Parathyroid adenoma (tissue), 2 donors: ENCODE measurements at regions not wholly inside any gene's neighbourhood (a gene's known extent, or its start where the extent isn't known, plus 50 kb on each side); places are given as distances from the start of the nearest gene placed in this dataset.

Experiments
- H2AFZ ChIP-seq: fragments of 300-600 bp; sonication (generic); one replicate; pipeline ENCODE4 v1.7.0; 2017; ENCODE audit warnings: antibody characterized with exemption, mild to moderate bottlenecking
- H3K27ac ChIP-seq: fragments of 300-600 bp; sonication (generic); one replicate; pipeline ENCODE4 v1.7.0; 2017
- H3K27me3 ChIP-seq: fragments of 300-600 bp; sonication (generic); one replicate; pipeline ENCODE4 v1.7.0; 2017; ENCODE audit warnings: low read length; ENCODE audit not compliant: control insufficient read depth, insufficient read depth
- H3K36me3 ChIP-seq: fragments of 300-600 bp; sonication (generic); one replicate; pipeline ENCODE4 v1.7.0; 2017; ENCODE audit warnings: low read length; ENCODE audit not compliant: control insufficient read depth, insufficient read depth
- H3K4me1 ChIP-seq: fragments of 300-600 bp; sonication (generic); one replicate; pipeline ENCODE4 v1.7.0; 2017; ENCODE audit warnings: control low read depth
- H3K4me2 ChIP-seq: fragments of 300-600 bp; sonication (generic); one replicate; pipeline ENCODE4 v1.7.0; 2017; ENCODE audit warnings: low read length
- H3K4me3 ChIP-seq: fragments of 300-600 bp; sonication (generic); one replicate; pipeline ENCODE4 v1.7.0; 2017; ENCODE audit warnings: low read depth, low read length
- H3K79me2 ChIP-seq: fragments of 300-600 bp; sonication (generic); one replicate; pipeline ENCODE4 v1.7.0; 2017; ENCODE audit warnings: control low read depth
- H3K9ac ChIP-seq: fragments of 300-600 bp; sonication (generic); one replicate; pipeline ENCODE4 v1.7.0; 2017; ENCODE audit warnings: mild to moderate bottlenecking
- H3K9me3 ChIP-seq: fragments of 300-600 bp; sonication (generic); one replicate; pipeline ENCODE4 v1.7.0; 2017; ENCODE audit warnings: low read length; ENCODE audit not compliant: control insufficient read depth
- TF ChIP-seq, protein P1 (sequence below): fragments of 300-600 bp; sonication (generic); IDR thresholded peaks from one replicate; pipeline ENCODE4 v1.7.0; 2017; ENCODE audit warnings: antibody characterized with exemption, mild to moderate bottlenecking
- donor health status: primary hyperparathyroidism.

DNA sequence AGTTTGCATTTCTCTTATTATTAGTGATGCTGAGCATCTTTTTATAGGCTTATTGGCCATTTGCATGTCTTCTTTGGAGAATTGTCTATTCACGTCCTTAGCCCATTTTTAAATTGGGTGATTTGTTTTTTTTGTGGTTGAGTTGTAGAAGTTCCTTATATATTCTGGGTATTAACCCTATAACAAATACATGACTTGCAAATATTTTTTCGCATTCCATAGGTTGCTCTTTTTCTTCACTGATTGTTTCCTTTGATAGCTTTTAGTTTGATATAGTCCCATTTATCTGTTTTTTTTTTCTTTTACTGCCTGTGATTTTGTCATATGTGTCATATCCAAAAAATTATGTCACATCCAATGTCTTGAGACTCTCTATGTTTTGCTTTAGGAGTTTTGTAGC is 243.6 kb downstream of the GPD2 start:
- Histone ChIP-seq H3K9ac (no peak overlapping the region), H3K4me1 (no peaks in the 10 kb centered on the region), H3K79me2 (no peaks in the 10 kb centered on the region), H3K4me3 (no peak overlapping the region), H3K36me3 (no peaks in the 10 kb centered on the region), H2AFZ (no peak overlapping the region), H3K9me3 (no peaks in the 10 kb centered on the region), H3K4me2 (no peak overlapping the region), H3K27ac (no peak overlapping the region), H3K27me3 (no peaks in the 10 kb centered on the region)
- TF ChIP-seq, protein P1, sequence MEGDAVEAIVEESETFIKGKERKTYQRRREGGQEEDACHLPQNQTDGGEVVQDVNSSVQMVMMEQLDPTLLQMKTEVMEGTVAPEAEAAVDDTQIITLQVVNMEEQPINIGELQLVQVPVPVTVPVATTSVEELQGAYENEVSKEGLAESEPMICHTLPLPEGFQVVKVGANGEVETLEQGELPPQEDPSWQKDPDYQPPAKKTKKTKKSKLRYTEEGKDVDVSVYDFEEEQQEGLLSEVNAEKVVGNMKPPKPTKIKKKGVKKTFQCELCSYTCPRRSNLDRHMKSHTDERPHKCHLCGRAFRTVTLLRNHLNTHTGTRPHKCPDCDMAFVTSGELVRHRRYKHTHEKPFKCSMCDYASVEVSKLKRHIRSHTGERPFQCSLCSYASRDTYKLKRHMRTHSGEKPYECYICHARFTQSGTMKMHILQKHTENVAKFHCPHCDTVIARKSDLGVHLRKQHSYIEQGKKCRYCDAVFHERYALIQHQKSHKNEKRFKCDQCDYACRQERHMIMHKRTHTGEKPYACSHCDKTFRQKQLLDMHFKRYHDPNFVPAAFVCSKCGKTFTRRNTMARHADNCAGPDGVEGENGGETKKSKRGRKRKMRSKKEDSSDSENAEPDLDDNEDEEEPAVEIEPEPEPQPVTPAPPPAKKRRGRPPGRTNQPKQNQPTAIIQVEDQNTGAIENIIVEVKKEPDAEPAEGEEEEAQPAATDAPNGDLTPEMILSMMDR, result no peak

DNA sequence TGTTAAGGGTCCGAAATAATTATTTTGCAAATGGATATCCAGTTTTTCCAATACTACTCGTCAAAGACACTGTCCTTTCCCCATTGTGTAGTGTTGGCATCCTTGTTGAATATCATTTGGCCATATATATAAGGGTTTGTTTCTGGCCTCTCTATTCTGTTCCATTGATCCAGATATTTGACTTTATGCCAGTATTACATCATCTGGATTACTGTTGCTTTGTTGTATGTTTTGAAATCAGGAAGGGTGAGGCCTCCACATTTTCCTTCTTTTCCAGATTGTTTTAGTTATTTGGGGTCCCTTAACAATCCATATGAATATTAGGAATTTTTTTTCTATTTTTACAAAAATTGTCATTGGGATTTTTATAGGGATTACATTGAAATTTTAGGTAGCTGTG is 244.1 kb downstream of the GPD2 start:
- Histone ChIP-seq H3K4me1 (no peaks in the 10 kb centered on the region), H3K9me3 (no peaks in the 10 kb centered on the region), H3K27ac (no peak overlapping the region), H3K9ac (no peak overlapping the region), H3K27me3 (no peaks in the 10 kb centered on the region), H3K4me3 (no peak overlapping the region), H3K36me3 (no peaks in the 10 kb centered on the region), H3K79me2 (no peaks in the 10 kb centered on the region), H3K4me2 (no peak overlapping the region), H2AFZ (no peak overlapping the region)
- TF ChIP-seq, protein P1, result no peak

DNA sequence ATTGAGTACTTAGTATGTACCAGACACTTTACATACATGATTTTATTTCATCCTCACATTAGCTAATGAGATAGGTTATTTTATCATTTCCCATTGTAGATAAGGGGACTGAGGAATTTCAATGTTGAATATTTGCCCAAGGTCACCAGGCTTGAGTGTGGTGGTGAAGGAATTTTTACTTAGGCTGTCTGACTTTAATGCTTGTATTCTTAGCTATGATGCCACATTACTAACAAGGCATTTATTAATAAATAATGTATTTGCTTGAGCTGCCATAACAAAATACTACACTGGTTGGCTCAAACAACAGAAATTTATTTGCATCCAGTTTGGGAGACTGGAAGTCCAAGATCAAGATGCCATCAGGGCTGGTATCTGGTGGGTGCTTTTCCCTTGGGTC is 250.9 kb downstream of the GPD2 start:
- TF ChIP-seq, protein P1, result no peak
- H3K79me2 ChIP-seq, result no peaks in the 10 kb centered on the region
- H3K27ac ChIP-seq, result no peak overlapping the region
- H3K9me3 ChIP-seq, result no peaks in the 10 kb centered on the region
- no peak overlapping the region for H2AFZ ChIP-seq
- no peak overlapping the region for H3K4me2 ChIP-seq
- H3K27me3 ChIP-seq, result no peaks in the 10 kb centered on the region
- no peaks in the 10 kb centered on the region for H3K36me3 ChIP-seq
- no peak overlapping the region for H3K9ac ChIP-seq
- H3K4me1 ChIP-seq, result no peaks in the 10 kb centered on the region
- H3K4me3 ChIP-seq, result no peak overlapping the region

DNA sequence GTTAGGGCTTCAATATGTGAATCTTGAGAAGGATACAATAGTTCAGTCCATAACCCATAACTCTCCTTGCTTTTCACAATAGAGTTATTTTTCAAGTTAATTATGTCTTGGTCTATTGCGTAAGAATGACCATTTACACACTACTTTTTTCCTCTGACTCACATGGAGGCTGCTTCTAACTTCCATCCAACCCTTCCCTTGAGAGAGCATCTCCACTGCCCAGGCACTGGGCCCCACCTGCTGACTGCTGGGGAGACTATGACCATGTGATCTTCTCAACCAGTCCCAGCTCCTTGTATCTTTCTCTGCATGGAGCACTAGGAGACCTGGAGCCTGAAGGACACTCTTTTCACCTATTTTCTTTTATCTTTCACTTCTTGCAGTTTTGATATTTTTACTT is 251.5 kb downstream of the GPD2 start:
- Histone ChIP-seq H3K9ac (no peak overlapping the region), H3K4me2 (no peak overlapping the region), H3K79me2 (no peaks in the 10 kb centered on the region), H3K27me3 (no peaks in the 10 kb centered on the region), H3K4me1 (no peaks in the 10 kb centered on the region), H3K9me3 (no peaks in the 10 kb centered on the region), H3K36me3 (no peaks in the 10 kb centered on the region), H2AFZ (no peak overlapping the region), H3K27ac (no peak overlapping the region), H3K4me3 (no peak overlapping the region)
- TF ChIP-seq, protein P1, result no peak

DNA sequence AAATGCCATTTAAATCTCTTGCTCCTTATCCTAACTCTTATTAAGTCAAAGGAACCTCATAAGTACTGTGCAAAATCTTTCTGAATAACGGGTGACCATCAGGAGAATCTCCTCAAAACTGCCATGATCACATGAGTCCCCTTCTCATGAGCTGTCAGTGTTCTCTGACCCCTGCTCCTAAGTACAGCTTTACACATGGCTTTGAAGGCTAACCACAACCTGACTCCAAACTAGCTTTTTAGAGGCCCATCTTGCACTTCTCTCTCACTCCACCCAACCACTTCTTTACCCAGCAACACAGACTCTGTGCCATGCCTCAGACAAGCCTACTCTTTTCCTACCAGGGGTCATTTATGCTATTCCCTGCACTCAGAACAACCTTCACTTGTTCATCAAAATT is 253.8 kb downstream of the GPD2 start:
- Histone ChIP-seq H3K4me3 (no peak overlapping the region), H2AFZ (no peak overlapping the region), H3K4me2 (no peak overlapping the region), H3K79me2 (no peaks in the 10 kb centered on the region), H3K9ac (no peak overlapping the region), H3K27me3 (no peaks in the 10 kb centered on the region), H3K4me1 (no peaks in the 10 kb centered on the region), H3K27ac (no peak overlapping the region), H3K9me3 (no peaks in the 10 kb centered on the region), H3K36me3 (no peaks in the 10 kb centered on the region)
- TF ChIP-seq, protein P1, result no peak
